HepG2 (cell line): ENCODE measurements at regions not wholly inside any gene's neighbourhood (a gene's known extent, or its start where the extent isn't known, plus 50 kb on each side); places are given as distances from the start of the nearest gene placed in this dataset.

Source experiments
- ATAC-seq: fragments of 200-7000 bp; cut with Tn5 transposase; 3 replicates; pipeline ENCODE4 v1.9.1; 2020; ENCODE audit warnings: mild to moderate bottlenecking, moderate library complexity
- BruUV-seq: library from RNA; stranded (reverse); fragments of 400-500 nt; replicated peaks from 2 replicates; lab custom pipeline; 2021; lab: Mats Ljungman, UMichigan
- CTCF ChIA-PET: fragments of 300-600 bp; formaldehyde crosslinking; extraction: SDS; loops from one replicate; lab custom pipeline; 2021; ENCODE audit warnings: low total read pairs, inconsistent platforms, low intra/inter-chr PET ratio; lab: Yijun Ruan, JAX
- POLR2A ChIA-PET: fragments of 350-600 bp; sonication (Branson Sonifier 250); formaldehyde crosslinking; loops from one replicate; lab custom pipeline; 2020; ENCODE audit warnings: antibody characterized with exemption, inconsistent platforms; lab: Yijun Ruan, JAX
- DNase-seq: peaks from one replicate; pipeline ENCODE4 v3.0.0-alpha.2; 2015; ENCODE audit warnings: low spot score
- FAIRE-seq: peaks from 3 replicates; lab custom pipeline; 2011; peaks lifted over from hg19 to GRCh38; lab: Jason Lieb, UNC
- H2AFZ ChIP-seq: one replicate; pipeline ENCODE4 v1.6.1; 2011; ENCODE audit warnings: low read length, inconsistent platforms
- H3K27ac ChIP-seq: fragments of 300-600 bp; 3 replicates; pipeline ENCODE4 v1.8.0; 2011; ENCODE audit warnings: mixed run types, mild to moderate bottlenecking, mixed read lengths, low read length, inconsistent platforms; ENCODE audit not compliant: insufficient read depth; ENCODE audit errors: extremely low read length
- H3K27me3 ChIP-seq, 2 experiments: fragments of 200-600 bp in 1 of 2; 2 replicates in 1 of 2; 3 replicates in 1 of 2; pipeline versions ENCODE4 v1.6.0 to v1.8.0; 2011; ENCODE audit warnings: low read length in 2 of 2, mild to moderate bottlenecking in 2 of 2, moderate library complexity in 2 of 2, inconsistent platforms in 1 of 2; ENCODE audit not compliant: insufficient read depth in 2 of 2, control insufficient read depth in 1 of 2
- H3K36me3 ChIP-seq, 2 experiments: fragments of 200-600 bp in 1 of 2; replicated peaks in 1 of 2; 2 replicates in 1 of 2; 3 replicates in 1 of 2; pipeline versions ENCODE4 v1.5.1 to v1.8.0; 2011; ENCODE audit warnings: low read length in 2 of 2, inconsistent platforms in 1 of 2; ENCODE audit not compliant: insufficient read depth in 2 of 2, control insufficient read depth in 1 of 2
- H3K4me1 ChIP-seq: 2 replicates; pipeline ENCODE4 v1.5.1; 2012; ENCODE audit warnings: low read length, inconsistent platforms; ENCODE audit not compliant: insufficient read depth
- H3K4me2 ChIP-seq: 2 replicates; pipeline ENCODE4 v1.6.0; 2011; ENCODE audit warnings: low read depth, low read length, inconsistent platforms
- H3K4me3 ChIP-seq, 3 experiments: fragments of 200-600 bp in 1 of 3; sonication (generic), shearing (Covaris generic) in 1 of 3; replicated peaks in 1 of 3; 2 replicates each; pipeline ENCODE4 v1.5.1; 2011 to 2016; ENCODE audit warnings: low read length in 3 of 3, inconsistent platforms in 2 of 3, low read depth in 2 of 3, mild to moderate bottlenecking in 2 of 3, control low read depth in 1 of 3, mixed read lengths in 1 of 3; ENCODE audit not compliant: insufficient read depth in 1 of 3
- H3K79me2 ChIP-seq: one replicate; pipeline ENCODE4 v1.6.1; 2011; ENCODE audit warnings: low read length, inconsistent platforms; ENCODE audit not compliant: insufficient read depth
- H3K9ac ChIP-seq: 2 replicates; pipeline ENCODE4 v1.6.0; 2011; ENCODE audit warnings: mild to moderate bottlenecking, low read depth, low read length, inconsistent platforms; ENCODE audit not compliant: insufficient read depth
- H3K9me3 ChIP-seq: 2 replicates; pipeline ENCODE4 v1.5.1; 2012; ENCODE audit warnings: mild to moderate bottlenecking, low read length
- H4K20me1 ChIP-seq: 2 replicates; pipeline ENCODE4 v1.6.0; 2011; ENCODE audit warnings: inconsistent platforms, mild to moderate bottlenecking, low read length, moderate library complexity; ENCODE audit not compliant: insufficient read depth
- CBFB ChIP-seq: sonication (generic); formaldehyde crosslinking; IDR thresholded peaks from 2 replicates; pipeline ENCODE4 v1.4.0; 2020; ENCODE audit warnings: missing genetic modification reagents
- ELK4 ChIP-seq: sonication (generic); formaldehyde crosslinking; IDR thresholded peaks from 2 replicates; pipeline ENCODE4 v1.9.0; 2021; ENCODE audit warnings: missing genetic modification reagents, borderline replicate concordance
- HNF1B ChIP-seq: sonication (generic); formaldehyde crosslinking; IDR thresholded peaks from 2 replicates; pipeline ENCODE4 v1.5.1; 2020; ENCODE audit warnings: mild to moderate bottlenecking, moderate library complexity, missing genetic modification reagents
- KDM5A ChIP-seq: fragments of 200-600 bp; sonication (generic); IDR thresholded peaks from 2 replicates; pipeline ENCODE4 v1.7.0; 2018; ENCODE audit warnings: antibody characterized with exemption, mild to moderate bottlenecking, low read length, borderline replicate concordance
- MAX ChIP-seq: IDR thresholded peaks from 2 replicates; pipeline ENCODE4 v1.6.1; 2012; ENCODE audit warnings: inconsistent platforms
- MXD1 ChIP-seq: sonication (generic); formaldehyde crosslinking; IDR thresholded peaks from 2 replicates; pipeline ENCODE4 v1.4.0; 2020; ENCODE audit warnings: mild to moderate bottlenecking, missing genetic modification reagents
- NONO ChIP-seq, 2 experiments: fragments of 450-650 bp in 1 of 2; sonication (generic) in 1 of 2; formaldehyde crosslinking in 1 of 2; IDR thresholded peaks in 1 of 2; conservative IDR thresholded peaks in 1 of 2; 2 replicates each; pipeline versions ENCODE4 v1.6.1 to v1.8.0; 2017 to 2022; ENCODE audit warnings: mild to moderate bottlenecking in 1 of 2, missing genetic modification reagents in 1 of 2, moderate library complexity in 1 of 2
- PREB ChIP-seq: sonication (generic); formaldehyde crosslinking; IDR thresholded peaks from 2 replicates; pipeline ENCODE4 v1.4.0; 2020; ENCODE audit warnings: missing genetic modification reagents
- RORA ChIP-seq: sonication (generic); formaldehyde crosslinking; IDR thresholded peaks from 2 replicates; pipeline ENCODE4 v1.5.0; 2020; ENCODE audit warnings: mild to moderate bottlenecking, missing genetic modification reagents, moderate library complexity
- SRF ChIP-seq: IDR thresholded peaks from 2 replicates; pipeline ENCODE4 v1.6.1; 2011; ENCODE audit warnings: mild to moderate bottlenecking, low read depth, low read length, moderate library complexity
- THAP8 ChIP-seq: sonication (generic); formaldehyde crosslinking; IDR thresholded peaks from 2 replicates; pipeline ENCODE4 v1.5.1; 2020; ENCODE audit warnings: missing genetic modification reagents, mild to moderate bottlenecking, borderline replicate concordance
- ZFP36L2 ChIP-seq: sonication (generic); formaldehyde crosslinking; IDR thresholded peaks from 2 replicates; pipeline ENCODE4 v1.4.0; 2020; ENCODE audit warnings: missing genetic modification reagents
- ZNF205 ChIP-seq: IDR thresholded peaks from 2 replicates; pipeline ENCODE4 v1.6.1; 2018; ENCODE audit warnings: missing biosample characterization, missing genetic modification reagents
- ZNF383 ChIP-seq: sonication (generic); formaldehyde crosslinking; IDR thresholded peaks from 2 replicates; pipeline ENCODE4 v1.4.0; 2020; ENCODE audit warnings: missing genetic modification reagents, mild to moderate bottlenecking, borderline replicate concordance
- ZNF556 ChIP-seq: sonication (generic); formaldehyde crosslinking; IDR thresholded peaks from 2 replicates; pipeline ENCODE4 v1.4.0; 2020; ENCODE audit warnings: mild to moderate bottlenecking, missing genetic modification reagents, borderline replicate concordance
- ZNF562 ChIP-seq: sonication (generic); formaldehyde crosslinking; IDR thresholded peaks from 2 replicates; pipeline ENCODE4 v1.8.0; 2022; ENCODE audit warnings: missing genetic modification reagents, borderline replicate concordance
- ZNF7 ChIP-seq: IDR thresholded peaks from 2 replicates; pipeline ENCODE4 v1.6.1; 2016; ENCODE audit warnings: missing biosample characterization, missing genetic modification reagents
- ZNF768 ChIP-seq: sonication (generic); formaldehyde crosslinking; IDR thresholded peaks from 2 replicates; pipeline ENCODE4 v1.4.0; 2020; ENCODE audit warnings: missing genetic modification reagents
- WGBS: methylation state at CpG from one replicate; pipeline ENCODE4 v1.1.6; 2017; ENCODE audit warnings: low lambda C conversion rate; 5-methylcytosine and 5-hydroxymethylcytosine counted together
- in situ Hi-C: cut with HindIII; loops from 2 replicates; pipeline ENCODE4 v1.10.0; 2017; ENCODE audit warnings: low pct_unique_long_range_greater_than_20kb; ENCODE audit not compliant: extremely low pct_ligation_motif_present
- intact Hi-C: fragments of 100-400 bp; cut with micrococcal nuclease; formaldehyde crosslinking; loops from one replicate; pipeline ENCODE4 v1.10.0; 2022; ENCODE audit not compliant: unreplicated experiment

GRCh38 chrX:84690228-84690627, 188.0 kb upstream of the HDX start:
- H3K4me2 ChIP-seq: no peak overlapping the region
- no peaks in the 10 kb centered on the region for H3K9me3 ChIP-seq
- no peaks in the 10 kb centered on the region for H3K36me3 ChIP-seq
- ATAC-seq (no peak), FAIRE-seq (no peak), DNase-seq (no peak)
- H3K4me3 ChIP-seq: no peak overlapping the region
- no peak for TF ChIP-seq HNF1B
- TF ChIP-seq THAP8 (CRISPR knock-in tag): no peak
- no peak for TF ChIP-seq MAX
- no peak for TF ChIP-seq ZNF562
- TF ChIP-seq CBFB: no peak
- no peak for TF ChIP-seq ZNF205 (CRISPR knock-in tag)
- TF ChIP-seq ZNF383 (CRISPR knock-in tag): no peak
- no peak for TF ChIP-seq ZNF7 (CRISPR knock-in tag)
- no peak for TF ChIP-seq PREB
- TF ChIP-seq ELK4 (CRISPR knock-in tag): no peak
- TF ChIP-seq SRF: no peak
- TF ChIP-seq ZFP36L2 (CRISPR knock-in tag): no peak
- TF ChIP-seq RORA (CRISPR knock-in tag): no peak
- no peak for TF ChIP-seq MXD1
- TF ChIP-seq ZNF768 (CRISPR knock-in tag): no peak
- no peak for TF ChIP-seq ZNF556 (CRISPR knock-in tag)
- no peak for TF ChIP-seq KDM5A
- no peak for TF ChIP-seq NONO (IDR thresholded peaks at IDR 0.05)
- no peak for TF ChIP-seq NONO (CRISPR knock-in tag; conservative IDR thresholded peaks at IDR 0.05)
- no peaks in the 10 kb centered on the region for H3K27me3 ChIP-seq
- H3K27ac ChIP-seq: no peak overlapping the region
- H3K79me2 ChIP-seq: no peaks in the 10 kb centered on the region
- in situ Hi-C loops (no loop called here), intact Hi-C loops (no loop called here)
- 0% methylated on average over 1 of the region's 1 CpG for WGBS
- ChIA-PET POLR2A (no interaction called here), CTCF (no interaction called here)
- H4K20me1 ChIP-seq: no peaks in the 10 kb centered on the region
- H3K4me1 ChIP-seq: no peaks in the 10 kb centered on the region
- no TSS peak for BruUV-seq
- H2AFZ ChIP-seq: no peak overlapping the region
- H3K9ac ChIP-seq: no peak overlapping the region
